ENCODE measurements at regions not wholly inside any gene's neighbourhood (a gene's known extent, or its start where the extent isn't known, plus 50 kb on each side); places are given as distances from the start of the nearest gene placed in this dataset.

DNA sequence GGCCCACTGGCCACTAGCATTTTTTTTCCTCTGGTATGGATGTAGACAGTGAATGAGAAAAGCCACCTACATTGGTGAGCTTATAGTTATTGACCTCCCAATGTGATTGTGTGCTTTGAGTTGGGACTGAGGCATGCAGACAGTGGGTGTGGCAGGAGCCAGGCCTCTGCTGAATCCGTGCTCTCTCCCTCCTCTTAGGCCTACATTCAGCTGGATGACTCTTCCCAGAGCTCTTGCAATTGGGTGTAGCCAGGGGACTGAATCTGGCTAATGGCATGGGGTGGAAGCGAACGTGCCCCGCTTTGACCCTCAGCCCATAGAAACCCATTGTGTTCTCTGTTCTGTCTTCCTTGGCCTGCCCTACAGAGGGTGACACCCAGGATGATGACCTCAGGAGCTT, 698.3 kb upstream of the HS6ST1 start (continued):
- TF ChIP-seq, protein P1, sequence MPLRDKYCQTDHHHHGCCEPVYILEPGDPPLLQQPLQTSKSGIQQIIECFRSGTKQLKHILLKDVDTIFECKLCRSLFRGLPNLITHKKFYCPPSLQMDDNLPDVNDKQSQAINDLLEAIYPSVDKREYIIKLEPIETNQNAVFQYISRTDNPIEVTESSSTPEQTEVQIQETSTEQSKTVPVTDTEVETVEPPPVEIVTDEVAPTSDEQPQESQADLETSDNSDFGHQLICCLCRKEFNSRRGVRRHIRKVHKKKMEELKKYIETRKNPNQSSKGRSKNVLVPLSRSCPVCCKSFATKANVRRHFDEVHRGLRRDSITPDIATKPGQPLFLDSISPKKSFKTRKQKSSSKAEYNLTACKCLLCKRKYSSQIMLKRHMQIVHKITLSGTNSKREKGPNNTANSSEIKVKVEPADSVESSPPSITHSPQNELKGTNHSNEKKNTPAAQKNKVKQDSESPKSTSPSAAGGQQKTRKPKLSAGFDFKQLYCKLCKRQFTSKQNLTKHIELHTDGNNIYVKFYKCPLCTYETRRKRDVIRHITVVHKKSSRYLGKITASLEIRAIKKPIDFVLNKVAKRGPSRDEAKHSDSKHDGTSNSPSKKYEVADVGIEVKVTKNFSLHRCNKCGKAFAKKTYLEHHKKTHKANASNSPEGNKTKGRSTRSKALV (CRISPR knock-in tag; IDR thresholded peaks at IDR 0.05): no peak
- TF ChIP-seq ZNF446 (CRISPR knock-in tag; IDR thresholded peaks at IDR 0.05): no peak
- TF ChIP-seq, protein P2, sequence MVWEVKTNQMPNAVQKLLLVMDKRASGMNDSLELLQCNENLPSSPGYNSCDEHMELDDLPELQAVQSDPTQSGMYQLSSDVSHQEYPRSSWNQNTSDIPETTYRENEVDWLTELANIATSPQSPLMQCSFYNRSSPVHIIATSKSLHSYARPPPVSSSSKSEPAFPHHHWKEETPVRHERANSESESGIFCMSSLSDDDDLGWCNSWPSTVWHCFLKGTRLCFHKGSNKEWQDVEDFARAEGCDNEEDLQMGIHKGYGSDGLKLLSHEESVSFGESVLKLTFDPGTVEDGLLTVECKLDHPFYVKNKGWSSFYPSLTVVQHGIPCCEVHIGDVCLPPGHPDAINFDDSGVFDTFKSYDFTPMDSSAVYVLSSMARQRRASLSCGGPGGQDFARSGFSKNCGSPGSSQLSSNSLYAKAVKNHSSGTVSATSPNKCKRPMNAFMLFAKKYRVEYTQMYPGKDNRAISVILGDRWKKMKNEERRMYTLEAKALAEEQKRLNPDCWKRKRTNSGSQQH (CRISPR knock-in tag; IDR thresholded peaks at IDR 0.05; ENCODE audit: low read depth): no peak
- TF ChIP-seq ZNF616 (CRISPR knock-in tag; IDR thresholded peaks at IDR 0.05; ENCODE audit: low read depth): no peak
- no peak for TF ChIP-seq ESRRA (CRISPR knock-in tag; IDR thresholded peaks at IDR 0.05; ENCODE audit: low read depth)
- TF ChIP-seq ZNF549 (CRISPR knock-in tag; IDR thresholded peaks at IDR 0.05): no peak
- no peak for TF ChIP-seq PAWR (CRISPR knock-in tag; IDR thresholded peaks at IDR 0.05; ENCODE audit: borderline replicate concordance)
- TF ChIP-seq ELF3 (CRISPR knock-in tag; IDR thresholded peaks at IDR 0.05): no peak
- TF ChIP-seq FOXA1 (IDR thresholded peaks at IDR 0.05): no peak
- TF ChIP-seq FOXA1 (CRISPR knock-in tag; IDR thresholded peaks at IDR 0.05): no peak
- no peak for TF ChIP-seq ZFP37 (CRISPR knock-in tag; IDR thresholded peaks at IDR 0.05; ENCODE audit: borderline replicate concordance)
- TF ChIP-seq, protein P3, sequence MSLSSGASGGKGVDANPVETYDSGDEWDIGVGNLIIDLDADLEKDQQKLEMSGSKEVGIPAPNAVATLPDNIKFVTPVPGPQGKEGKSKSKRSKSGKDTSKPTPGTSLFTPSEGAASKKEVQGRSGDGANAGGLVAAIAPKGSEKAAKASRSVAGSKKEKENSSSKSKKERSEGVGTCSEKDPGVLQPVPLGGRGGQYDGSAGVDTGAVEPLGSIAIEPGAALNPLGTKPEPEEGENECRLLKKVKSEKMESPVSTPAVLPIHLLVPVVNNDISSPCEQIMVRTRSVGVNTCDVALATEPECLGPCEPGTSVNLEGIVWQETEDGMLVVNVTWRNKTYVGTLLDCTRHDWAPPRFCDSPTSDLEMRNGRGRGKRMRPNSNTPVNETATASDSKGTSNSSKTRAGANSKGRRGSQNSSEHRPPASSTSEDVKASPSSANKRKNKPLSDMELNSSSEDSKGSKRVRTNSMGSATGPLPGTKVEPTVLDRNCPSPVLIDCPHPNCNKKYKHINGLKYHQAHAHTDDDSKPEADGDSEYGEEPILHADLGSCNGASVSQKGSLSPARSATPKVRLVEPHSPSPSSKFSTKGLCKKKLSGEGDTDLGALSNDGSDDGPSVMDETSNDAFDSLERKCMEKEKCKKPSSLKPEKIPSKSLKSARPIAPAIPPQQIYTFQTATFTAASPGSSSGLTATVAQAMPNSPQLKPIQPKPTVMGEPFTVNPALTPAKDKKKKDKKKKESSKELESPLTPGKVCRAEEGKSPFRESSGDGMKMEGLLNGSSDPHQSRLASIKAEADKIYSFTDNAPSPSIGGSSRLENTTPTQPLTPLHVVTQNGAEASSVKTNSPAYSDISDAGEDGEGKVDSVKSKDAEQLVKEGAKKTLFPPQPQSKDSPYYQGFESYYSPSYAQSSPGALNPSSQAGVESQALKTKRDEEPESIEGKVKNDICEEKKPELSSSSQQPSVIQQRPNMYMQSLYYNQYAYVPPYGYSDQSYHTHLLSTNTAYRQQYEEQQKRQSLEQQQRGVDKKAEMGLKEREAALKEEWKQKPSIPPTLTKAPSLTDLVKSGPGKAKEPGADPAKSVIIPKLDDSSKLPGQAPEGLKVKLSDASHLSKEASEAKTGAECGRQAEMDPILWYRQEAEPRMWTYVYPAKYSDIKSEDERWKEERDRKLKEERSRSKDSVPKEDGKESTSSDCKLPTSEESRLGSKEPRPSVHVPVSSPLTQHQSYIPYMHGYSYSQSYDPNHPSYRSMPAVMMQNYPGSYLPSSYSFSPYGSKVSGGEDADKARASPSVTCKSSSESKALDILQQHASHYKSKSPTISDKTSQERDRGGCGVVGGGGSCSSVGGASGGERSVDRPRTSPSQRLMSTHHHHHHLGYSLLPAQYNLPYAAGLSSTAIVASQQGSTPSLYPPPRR (CRISPR knock-in tag; IDR thresholded peaks at IDR 0.05; ENCODE audit: borderline replicate concordance): no peak
- TF ChIP-seq U2AF1 (optimal IDR thresholded peaks at IDR 0.05; ENCODE audit: low read depth, low read length): no peak
